Gastroesophageal sphincter (tissue), 4 donors: ENCODE measurements at regions not wholly inside any gene's neighbourhood (a gene's known extent, or its start where the extent isn't known, plus 50 kb on each side); places are given as distances from the start of the nearest gene placed in this dataset.

Source experiments
- ATAC-seq: fragments of 150-250 bp; one replicate; pipeline ENCODE4 v1.9.1; 2016; ENCODE audit warnings: mild to moderate bottlenecking, moderate library complexity
- H3K27ac ChIP-seq, 4 donors: fragments of 200-600 bp; sonication (generic) in 3 of 4; 1 replicate in 3 of 4; 2 replicates in 1 of 4; pipeline ENCODE4 v1.5.1; 2016 to 2019
- H3K27me3 ChIP-seq: fragments of 200-600 bp; sonication (generic); one replicate; pipeline ENCODE4 v1.5.1; 2019
- H3K36me3 ChIP-seq, 2 donors: fragments of 200-600 bp; sonication (generic); one replicate each; pipeline ENCODE4 v1.5.1; 2019; ENCODE audit warnings: control low read depth in 1 of 2
- H3K4me1 ChIP-seq, 3 donors: fragments of 200-600 bp; sonication (generic); 1 replicate in 2 of 3; 2 replicates in 1 of 3; pipeline ENCODE4 v1.5.1; 2016 to 2019; ENCODE audit warnings: control low read depth in 2 of 3
- H3K4me3 ChIP-seq, 2 donors: fragments of 200-600 bp; sonication (generic); one replicate each; pipeline ENCODE4 v1.5.1; 2019; ENCODE audit warnings: mild to moderate bottlenecking in 1 of 2, moderate library complexity in 1 of 2
- H3K9me3 ChIP-seq, 3 donors: fragments of 200-600 bp; sonication (generic); one replicate each; pipeline ENCODE4 v1.5.1; 2017 to 2019; ENCODE audit warnings: control low read depth in 2 of 3
- EP300 ChIP-seq: sonication (generic); formaldehyde crosslinking; IDR thresholded peaks from one replicate; pipeline ENCODE4 v1.6.1; 2017; ENCODE audit warnings: antibody characterized with exemption, mild to moderate bottlenecking
- POLR2A ChIP-seq, 2 donors: fragments of 450-650 bp; IDR thresholded peaks; one replicate each; pipeline ENCODE4 v1.6.1; 2017; ENCODE audit warnings: antibody characterized with exemption in 2 of 2, mild to moderate bottlenecking in 2 of 2, moderate library complexity in 1 of 2
- POLR2AphosphoS5 ChIP-seq: sonication (generic); formaldehyde crosslinking; IDR thresholded peaks from one replicate; pipeline ENCODE4 v1.6.1; 2017; ENCODE audit warnings: antibody characterized with exemption
- WGBS, 2 donors: methylation state at CpG; one replicate each; pipeline ENCODE4 v1.1.5; 2018; ENCODE audit warnings: low coverage in 1 of 2; 5-methylcytosine and 5-hydroxymethylcytosine counted together
- TF ChIP-seq, protein P1 (sequence below), 4 experiments: fragments of 200-600 bp in 2 of 4; fragments of 450-650 bp in 2 of 4; sonication (generic) in 1 of 4; IDR thresholded peaks; one replicate each; pipeline ENCODE4 v1.5.1; 2017 to 2019; ENCODE audit warnings: antibody characterized with exemption in 4 of 4, mild to moderate bottlenecking in 2 of 4, moderate library complexity in 2 of 4

GRCh38 chr2:21423854-21424253 lies 300.1 kb downstream of the TDRD15 start:
- TF ChIP-seq POLR2AphosphoS5: no peak
- no peak for TF ChIP-seq POLR2A (IDR thresholded peaks at IDR 0.05)
- no peak for TF ChIP-seq EP300
- TF ChIP-seq, protein P1, sequence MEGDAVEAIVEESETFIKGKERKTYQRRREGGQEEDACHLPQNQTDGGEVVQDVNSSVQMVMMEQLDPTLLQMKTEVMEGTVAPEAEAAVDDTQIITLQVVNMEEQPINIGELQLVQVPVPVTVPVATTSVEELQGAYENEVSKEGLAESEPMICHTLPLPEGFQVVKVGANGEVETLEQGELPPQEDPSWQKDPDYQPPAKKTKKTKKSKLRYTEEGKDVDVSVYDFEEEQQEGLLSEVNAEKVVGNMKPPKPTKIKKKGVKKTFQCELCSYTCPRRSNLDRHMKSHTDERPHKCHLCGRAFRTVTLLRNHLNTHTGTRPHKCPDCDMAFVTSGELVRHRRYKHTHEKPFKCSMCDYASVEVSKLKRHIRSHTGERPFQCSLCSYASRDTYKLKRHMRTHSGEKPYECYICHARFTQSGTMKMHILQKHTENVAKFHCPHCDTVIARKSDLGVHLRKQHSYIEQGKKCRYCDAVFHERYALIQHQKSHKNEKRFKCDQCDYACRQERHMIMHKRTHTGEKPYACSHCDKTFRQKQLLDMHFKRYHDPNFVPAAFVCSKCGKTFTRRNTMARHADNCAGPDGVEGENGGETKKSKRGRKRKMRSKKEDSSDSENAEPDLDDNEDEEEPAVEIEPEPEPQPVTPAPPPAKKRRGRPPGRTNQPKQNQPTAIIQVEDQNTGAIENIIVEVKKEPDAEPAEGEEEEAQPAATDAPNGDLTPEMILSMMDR (IDR thresholded peaks at IDR 0.05): no peak
- Histone ChIP-seq H3K27me3 (no peaks in the 10 kb centered on the region), H3K27ac (no peak overlapping the region), H3K9me3 (no peaks in the 10 kb centered on the region), H3K4me3 (no peak overlapping the region), H3K4me1 (no peaks in the 10 kb centered on the region), H3K36me3 (no peaks in the 10 kb centered on the region)
- WGBS, 2 donors: 68 to 75% methylated on average over 5 of the region's 5 CpGs
- no peak for ATAC-seq

- 60 to 79% methylated on average over 1 to 3 of the region's 4 CpGs for WGBS, 2 donors
- TF ChIP-seq POLR2A (IDR thresholded peaks at IDR 0.05) (no peak), POLR2AphosphoS5 (no peak), EP300 (no peak)
- TF ChIP-seq, protein P1 (IDR thresholded peaks at IDR 0.05): no peak
- no peak overlapping the region for H3K27ac ChIP-seq
- no peak for ATAC-seq
- H3K4me3 ChIP-seq: no peak overlapping the region
- no peaks in the 10 kb centered on the region for H3K9me3 ChIP-seq
- H3K36me3 ChIP-seq: no peaks in the 10 kb centered on the region
- no peaks in the 10 kb centered on the region for H3K27me3 ChIP-seq
- no peaks in the 10 kb centered on the region for H3K4me1 ChIP-seq
Observed at GRCh38 chr2:21424375-21424774, 300.6 kb downstream of the TDRD15 start.

GRCh38 chr2:21427606-21428005 lies 303.8 kb downstream of the TDRD15 start:
- no peak for TF ChIP-seq POLR2AphosphoS5
- TF ChIP-seq EP300: no peak
- TF ChIP-seq, protein P1 (IDR thresholded peaks at IDR 0.05): no peak
- no peak for TF ChIP-seq POLR2A (IDR thresholded peaks at IDR 0.05)
- no peaks in the 10 kb centered on the region for H3K36me3 ChIP-seq
- H3K27ac ChIP-seq: no peak overlapping the region
- no peak overlapping the region for H3K4me3 ChIP-seq
- no peaks in the 10 kb centered on the region for H3K4me1 ChIP-seq
- H3K27me3 ChIP-seq: no peaks in the 10 kb centered on the region
- H3K9me3 ChIP-seq: no peaks in the 10 kb centered on the region
- no peak for ATAC-seq
- 60 to 100% methylated on average over 1 to 2 of the region's 2 CpGs for WGBS, 2 donors

GRCh38 chr2:21428754-21429153 lies 305.0 kb downstream of the TDRD15 start:
- WGBS, 2 donors: 90 to 100% methylated on average over 1 of the region's 1 CpG
- Histone ChIP-seq H3K27ac (no peak overlapping the region), H3K4me3 (no peak overlapping the region), H3K4me1 (no peaks in the 10 kb centered on the region), H3K9me3 (no peaks in the 10 kb centered on the region), H3K27me3 (no peaks in the 10 kb centered on the region), H3K36me3 (no peaks in the 10 kb centered on the region)
- TF ChIP-seq POLR2A (IDR thresholded peaks at IDR 0.05) (no peak), EP300 (no peak), POLR2AphosphoS5 (no peak)
- TF ChIP-seq, protein P1 (IDR thresholded peaks at IDR 0.05): no peak
- ATAC-seq: no peak

DNA sequence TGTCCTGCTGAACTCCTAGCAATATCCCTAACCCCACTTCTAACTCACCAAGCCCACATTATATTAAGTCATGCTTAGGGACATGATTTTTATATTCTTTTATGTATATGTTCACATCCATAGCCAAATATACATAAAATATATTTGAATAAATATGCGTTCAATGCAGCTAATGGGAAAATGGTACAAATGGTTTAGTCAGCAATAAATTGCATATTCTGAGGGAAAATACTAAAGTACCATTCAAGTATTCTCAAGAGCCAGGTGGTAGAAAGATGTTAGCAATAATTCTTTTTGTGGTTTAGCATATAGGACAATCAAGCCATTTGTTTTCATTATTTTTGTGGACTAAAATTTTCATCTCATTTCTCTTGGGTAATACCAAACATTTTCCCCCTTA lies 306.0 kb downstream of the TDRD15 start:
- ATAC-seq: no peak

More for the DNA sequence above, 306.0 kb downstream of the TDRD15 start:
- H3K4me1 ChIP-seq: no peaks in the 10 kb centered on the region
- H3K4me3 ChIP-seq: no peak overlapping the region
- no peak overlapping the region for H3K27ac ChIP-seq
- no peaks in the 10 kb centered on the region for H3K27me3 ChIP-seq
- no peak for TF ChIP-seq POLR2A (IDR thresholded peaks at IDR 0.05)
- TF ChIP-seq, protein P1 (IDR thresholded peaks at IDR 0.05): no peak
- no peak for TF ChIP-seq POLR2AphosphoS5
- TF ChIP-seq EP300: no peak
- H3K9me3 ChIP-seq: no peaks in the 10 kb centered on the region
- no peaks in the 10 kb centered on the region for H3K36me3 ChIP-seq
- 95 to 100% methylated on average over 1 of the region's 1 CpG for WGBS, 2 donors
